GM19023 (cell line): ENCODE measurements at regions not wholly inside any gene's neighbourhood (a gene's known extent, or its start where the extent isn't known, plus 50 kb on each side); places are given as distances from the start of the nearest gene placed in this dataset.

Source experiments
- ATAC-seq: cut with Tn5 transposase; IDR thresholded peaks from one replicate; pipeline ENCODE4 v1.9.1; 2021; ENCODE audit warnings: mild to moderate bottlenecking, moderate library complexity; ENCODE audit not compliant: unreplicated experiment

GRCh38 chr11:15615398-15616096 lies 500.8 kb downstream of the INSC start:
- no peak for ATAC-seq

- ATAC-seq = no peak
Observed at GRCh38 chr11:15616130-15617105, 501.7 kb downstream of the INSC start.

GRCh38 chr11:15617126-15617525 lies 502.4 kb downstream of the INSC start:
- ATAC-seq = no peak

GRCh38 chr11:15618583-15619032 lies 503.9 kb downstream of the INSC start:
- ATAC-seq = no peak

- no peak for ATAC-seq
Observed at GRCh38 chr11:15621565-15621964, 506.8 kb downstream of the INSC start.

DNA sequence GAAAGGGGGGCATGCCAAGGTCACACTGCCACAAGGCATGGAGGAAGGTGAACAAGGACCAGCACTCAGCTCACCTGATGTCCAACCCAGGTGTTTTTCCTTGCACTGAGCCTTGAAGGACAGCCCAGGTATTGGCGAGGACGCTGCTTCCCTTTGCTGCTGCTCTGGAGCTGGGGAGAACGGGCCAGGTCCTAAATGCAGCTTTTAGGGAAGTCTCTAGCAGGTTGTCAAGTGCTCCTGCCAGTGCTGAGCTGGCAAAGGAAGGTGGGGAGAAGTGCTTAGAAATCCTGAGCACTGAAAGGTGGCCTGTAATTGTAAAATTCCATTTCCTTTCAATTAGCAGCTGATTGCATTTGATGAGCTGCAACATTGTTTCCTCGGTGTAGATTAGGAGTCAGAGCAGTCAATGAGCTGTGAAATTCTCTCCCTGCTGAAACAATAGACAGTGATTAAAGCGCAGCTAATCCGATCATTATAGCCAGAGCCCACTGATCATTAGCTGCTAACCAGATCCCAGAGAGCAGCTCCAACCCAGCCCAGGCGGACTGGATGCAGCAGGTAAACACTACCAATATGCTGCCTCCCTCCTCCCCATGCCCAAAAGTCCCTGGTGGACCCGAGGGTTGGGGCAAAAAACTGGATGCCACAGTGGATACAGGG lies 507.6 kb downstream of the INSC start:
- no peak for ATAC-seq

DNA sequence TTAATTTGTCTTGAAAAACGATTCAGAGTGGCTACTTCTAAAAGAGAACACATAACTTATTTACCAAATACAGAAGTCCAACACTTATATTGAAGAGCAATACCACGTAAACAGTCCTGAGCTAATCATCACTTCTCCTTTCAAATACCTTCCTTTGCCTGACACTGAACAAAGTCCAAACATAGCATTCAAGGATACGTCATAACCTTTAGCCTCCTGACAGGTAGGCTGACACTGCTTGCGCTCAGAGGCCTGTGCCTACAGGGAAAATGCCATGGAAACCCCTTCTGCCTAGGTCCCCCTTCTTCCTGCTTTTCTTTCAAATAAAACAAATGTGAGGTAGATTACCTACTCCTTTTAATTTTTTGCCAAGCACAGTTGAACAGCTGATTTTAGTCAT lies 510.0 kb downstream of the INSC start:
- no peak for ATAC-seq

GRCh38 chr11:15625691-15626090 lies 511.0 kb downstream of the INSC start:
- no peak for ATAC-seq

GRCh38 chr11:15627560-15627959 lies 512.8 kb downstream of the INSC start:
- no peak for ATAC-seq

DNA sequence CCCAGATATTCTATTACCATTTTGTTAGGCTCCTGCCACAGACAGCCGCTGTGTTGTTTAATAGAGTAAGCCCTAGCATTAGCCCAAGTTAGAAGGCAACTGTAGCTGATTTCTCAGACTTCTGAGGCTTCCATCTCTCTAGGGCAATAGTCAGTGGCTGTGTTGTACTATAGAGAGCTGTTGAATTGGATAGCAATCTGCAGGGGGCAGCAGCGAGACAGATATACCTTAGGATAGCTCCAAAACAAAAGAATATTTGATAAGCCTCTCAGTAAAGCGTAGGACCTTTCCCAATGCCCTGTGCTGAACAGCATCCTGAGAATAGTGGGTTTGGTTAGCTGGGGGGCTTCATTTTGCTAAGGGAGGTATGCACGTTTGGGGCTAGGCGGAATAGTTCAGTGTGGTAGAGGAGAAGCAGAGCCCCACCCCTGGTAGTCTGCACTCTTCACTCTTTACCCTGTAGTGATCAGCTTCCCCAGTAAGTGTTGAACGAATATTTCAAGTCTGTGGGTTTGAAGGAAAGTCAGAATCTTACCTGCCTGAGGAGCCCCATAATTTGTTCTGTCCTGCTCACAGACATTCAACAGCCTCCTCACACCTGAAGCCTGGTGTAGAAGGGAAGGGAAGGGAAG lies 515.1 kb downstream of the INSC start:
- ATAC-seq = no peak

- ATAC-seq = no peak
Observed at GRCh38 chr11:15630896-15631295, 516.2 kb downstream of the INSC start.

DNA sequence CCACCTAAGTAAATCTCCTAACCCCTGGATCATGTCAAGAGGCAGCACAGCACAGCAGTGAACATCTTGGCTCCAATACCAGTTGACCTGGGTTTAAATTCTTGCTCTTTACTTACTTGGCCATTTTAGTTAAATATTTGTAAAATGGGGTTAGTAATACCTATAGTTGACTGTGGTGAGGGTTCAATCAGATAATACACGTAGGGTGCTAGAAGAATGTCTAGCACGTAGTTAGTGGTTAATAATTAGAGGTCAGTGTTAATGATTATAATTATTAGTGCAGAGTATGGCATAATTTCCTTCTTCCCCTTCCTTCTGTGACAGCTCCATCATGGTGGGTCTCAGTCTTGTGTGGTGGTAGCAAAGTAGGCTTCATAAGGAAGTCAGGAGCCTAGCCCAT lies 520.8 kb downstream of the INSC start:
- no peak for ATAC-seq

DNA sequence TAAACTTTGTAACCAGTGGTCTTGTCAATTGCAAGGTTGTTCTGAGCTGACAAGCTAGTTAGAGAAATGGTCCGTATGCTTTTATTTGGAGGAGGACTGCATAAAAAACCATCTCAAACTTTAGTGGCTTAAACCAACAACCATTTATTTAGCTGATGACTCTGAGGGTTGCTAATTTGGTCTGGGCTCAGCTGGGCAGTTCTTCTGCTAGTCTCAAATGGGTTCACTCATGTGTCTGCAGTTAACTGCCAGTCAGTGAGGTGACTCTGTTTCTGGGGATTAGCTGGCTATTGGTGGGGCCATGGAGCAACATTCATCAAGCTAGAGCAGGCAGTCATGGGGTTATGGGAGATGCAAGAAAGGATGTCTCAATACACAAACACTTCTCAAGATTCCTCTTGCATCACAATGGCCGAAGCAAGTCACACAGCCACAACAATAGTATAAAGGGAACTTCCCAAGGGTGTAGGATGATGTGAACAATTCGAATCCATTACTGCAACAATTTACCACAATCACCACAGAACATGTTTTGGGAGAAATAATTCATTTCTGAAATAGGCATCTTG lies 521.9 kb downstream of the INSC start:
- no peak for ATAC-seq

DNA sequence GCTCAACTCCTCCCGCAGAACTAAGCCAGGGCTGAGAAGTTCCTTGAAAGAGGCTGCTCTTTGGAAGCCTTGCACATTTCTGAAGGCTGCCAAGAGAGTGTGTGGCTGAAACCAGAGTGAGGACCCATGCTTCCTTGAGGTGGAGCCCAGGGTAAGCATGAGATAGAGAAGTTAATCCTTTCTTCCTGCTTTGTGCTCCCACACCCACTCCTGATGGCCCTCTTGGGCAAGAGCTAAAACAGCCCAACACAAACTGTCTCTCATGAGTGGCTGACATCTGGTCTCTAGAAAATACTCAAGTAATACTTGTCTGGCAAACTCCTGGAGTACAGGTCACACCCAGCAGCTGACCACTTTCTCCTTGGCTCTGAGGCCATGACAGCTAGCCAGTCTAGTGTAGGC lies 523.7 kb downstream of the INSC start:
- no peak for ATAC-seq

- ATAC-seq = no peak
Observed at GRCh38 chr11:15640318-15640717, 525.6 kb downstream of the INSC start.

GRCh38 chr11:15641271-15642045 lies 526.7 kb downstream of the INSC start:
- no peak for ATAC-seq

DNA sequence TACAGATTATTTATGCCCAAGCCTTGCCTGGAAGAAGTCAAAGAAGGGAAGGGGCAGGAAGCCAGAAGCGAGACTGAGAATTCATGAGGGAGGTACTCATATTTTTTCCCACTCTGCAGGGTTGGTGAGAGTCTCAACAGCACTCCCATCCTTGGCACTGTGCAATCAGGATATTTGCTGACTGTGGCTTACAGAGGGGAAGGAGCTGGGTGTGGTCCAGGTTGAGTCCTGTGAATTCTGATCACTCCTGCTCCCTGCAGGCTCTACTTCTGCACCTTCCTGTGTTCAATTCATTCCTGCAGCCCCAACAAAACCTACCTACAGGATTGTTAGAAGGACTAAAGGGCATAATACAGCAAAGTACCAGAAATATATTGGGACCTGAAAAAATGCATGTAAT lies 530.5 kb downstream of the INSC start:
- no peak for ATAC-seq

DNA sequence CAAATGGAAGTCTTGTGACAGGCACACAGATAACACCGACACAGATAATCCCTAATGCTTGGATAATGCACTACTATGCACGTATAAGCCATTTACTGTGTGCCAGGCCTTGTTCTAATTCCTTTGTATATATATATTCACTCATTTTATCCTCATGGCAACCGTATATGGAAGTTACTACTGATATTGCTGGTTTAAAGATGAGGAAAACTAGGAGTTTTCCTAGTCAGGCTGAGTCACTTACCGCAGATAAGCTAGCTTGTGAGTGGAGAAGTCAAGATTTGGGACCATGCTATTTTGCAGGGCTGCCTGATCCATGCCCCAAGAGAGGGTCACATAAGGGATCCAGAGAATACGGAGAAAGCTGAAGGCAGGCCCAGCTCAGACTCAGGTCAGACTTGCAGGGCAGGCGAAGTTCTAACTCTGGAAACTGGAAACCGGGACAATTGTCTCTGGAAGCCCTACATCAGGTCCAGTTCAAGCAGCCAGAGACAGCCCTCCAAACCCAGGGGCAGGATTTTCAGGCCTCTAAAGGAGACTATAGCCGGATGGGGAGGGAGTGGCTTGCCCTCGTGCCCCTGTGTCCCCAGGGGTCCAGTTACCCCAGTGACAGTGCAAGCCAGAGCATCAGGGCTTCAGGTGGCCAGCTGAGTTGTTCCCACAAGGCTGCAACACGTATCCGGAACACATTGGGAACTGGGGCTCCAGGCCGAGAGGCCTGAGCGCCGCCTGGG lies 534.8 kb downstream of the INSC start:
- ATAC-seq = peak; percentile 13
